ENCODE measurements at regions not wholly inside any gene's neighbourhood (a gene's known extent, or its start where the extent isn't known, plus 50 kb on each side); places are given as distances from the start of the nearest gene placed in this dataset.

DNA sequence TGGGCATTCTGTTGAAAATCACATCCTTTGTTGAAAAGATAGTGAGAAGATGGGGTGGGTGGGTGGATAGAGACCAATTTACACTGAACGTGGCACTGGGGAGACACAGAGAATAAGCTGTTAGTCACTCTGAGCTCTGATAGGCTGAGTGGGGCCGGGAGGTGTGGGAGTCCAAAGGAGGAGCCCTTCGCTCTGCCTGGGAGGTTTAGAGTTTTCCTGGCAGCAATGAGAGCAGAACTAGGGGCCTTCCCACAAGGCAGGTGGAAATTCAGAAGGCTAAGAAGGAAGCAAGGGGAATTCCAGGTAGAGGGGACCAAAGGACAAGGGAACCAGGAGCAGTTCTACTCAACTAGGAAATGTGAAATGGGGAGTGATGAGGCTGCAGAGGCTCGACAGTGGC lies 272.7 kb downstream of the RPLP1 start:
- Histone ChIP-seq H3K27me3 (no peaks in the 10 kb centered on the region), H3K9me3 (no peaks in the 10 kb centered on the region), H3K4me3 (replicated peaks in 1 of 3) (no peak overlapping the region), H3K36me3 (no peaks in the 10 kb centered on the region), H3K27ac (no peak overlapping the region), H3K4me1 (no peaks in the 10 kb centered on the region)
- intact Hi-C loops (cut with DNase I): loop anchor here (5.0 to 10.0 kb wide), 3 partner anchors 150 to 747 kb away; partner anchors contain the start of gene TLE3
- 83 to 86% methylated on average over 4 of the region's 4 CpGs for WGBS, 2 donors
- DNase-seq: no peak
- TF ChIP-seq CTCF (IDR thresholded peaks at IDR 0.05) (no peak), POLR2A (IDR thresholded peaks at IDR 0.05) (no peak)

- WGBS, 2 donors: 88 to 100% methylated on average over 2 of the region's 2 CpGs
- DNase-seq: no peak
- H3K27ac ChIP-seq: no peak overlapping the region
- TF ChIP-seq POLR2A (IDR thresholded peaks at IDR 0.05) (no peak), CTCF (IDR thresholded peaks at IDR 0.05) (no peak)
- no peaks in the 10 kb centered on the region for H3K27me3 ChIP-seq
- no peaks in the 10 kb centered on the region for H3K9me3 ChIP-seq
- no peak overlapping the region for H3K4me3 ChIP-seq (replicated peaks in 1 of 3)
- H3K4me1 ChIP-seq: no peaks in the 10 kb centered on the region
- intact Hi-C loops (cut with DNase I): loop anchor here (5.0 to 10.0 kb wide), 3 partner anchors 151 to 746 kb away; partner anchors contain the start of gene TLE3
- no peaks in the 10 kb centered on the region for H3K36me3 ChIP-seq
Measured at GRCh38 chr15:69725957-69726356, 273.3 kb downstream of the RPLP1 start.

DNA sequence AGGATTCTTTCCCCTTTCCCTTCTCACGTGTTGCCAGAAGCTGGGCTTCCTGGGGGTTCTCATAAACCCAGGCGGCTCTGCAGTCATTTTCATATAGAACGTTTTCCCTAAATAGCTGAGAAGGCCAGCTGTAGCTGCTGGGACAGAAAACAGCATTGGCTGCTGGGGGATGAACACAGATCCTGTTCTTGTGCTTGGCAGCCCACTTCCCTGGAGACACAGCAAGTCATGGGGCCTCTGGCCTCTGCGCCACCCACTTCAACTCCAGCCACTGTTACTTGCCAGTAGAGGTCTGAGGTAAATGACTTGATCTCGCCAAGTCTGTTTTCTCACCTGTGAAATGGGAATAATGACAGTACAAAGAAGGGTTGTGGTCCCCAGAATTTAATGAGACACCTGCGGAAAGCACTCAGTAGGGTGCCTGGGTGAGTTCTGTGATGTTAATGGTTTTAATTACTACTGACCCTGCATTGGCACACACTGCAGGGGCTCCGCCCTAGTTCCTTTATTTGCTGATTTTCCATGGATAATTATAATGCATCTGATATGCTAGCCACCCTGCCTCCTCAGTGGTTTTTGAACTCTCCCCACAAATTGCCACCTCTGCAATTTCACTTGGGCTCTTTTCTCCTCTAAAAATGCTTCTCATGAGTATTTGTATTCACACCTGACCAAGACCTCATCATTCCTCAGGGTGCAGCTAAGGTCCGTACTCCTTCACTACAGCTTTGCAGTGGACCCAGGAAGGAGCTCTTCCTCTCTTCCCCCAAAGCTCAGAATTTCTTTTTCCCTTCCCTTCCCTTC lies 274.7 kb downstream of the RPLP1 start:
- TF ChIP-seq POLR2A (IDR thresholded peaks at IDR 0.05) (no peak), CTCF (IDR thresholded peaks at IDR 0.05) (no peak)
- H3K4me1 ChIP-seq: no peaks in the 10 kb centered on the region
- no peak for DNase-seq
- intact Hi-C loops (cut with DNase I): loop anchor here (5.0 to 10.0 kb wide), 3 partner anchors 153 to 745 kb away; partner anchors contain the start of gene TLE3
- H3K4me3 ChIP-seq (replicated peaks in 1 of 3): no peak overlapping the region
- WGBS, 2 donors: 87 to 89% methylated on average over 8 of the region's 8 CpGs
- H3K9me3 ChIP-seq: no peaks in the 10 kb centered on the region
- H3K27me3 ChIP-seq: no peaks in the 10 kb centered on the region
- H3K36me3 ChIP-seq: no peaks in the 10 kb centered on the region
- H3K27ac ChIP-seq: no peak overlapping the region

- WGBS, 2 donors: 55 to 64% methylated on average over 9 of the region's 9 CpGs
- Histone ChIP-seq H3K27ac (no peak overlapping the region), H3K4me1 (no peaks in the 10 kb centered on the region), H3K27me3 (no peaks in the 10 kb centered on the region), H3K4me3 (replicated peaks in 1 of 3) (no peak overlapping the region), H3K9me3 (no peaks in the 10 kb centered on the region), H3K36me3 (no peaks in the 10 kb centered on the region)
- DNase-seq: peak; percentile 35 to 54
- intact Hi-C loops (cut with DNase I): loop anchor here (5.0 to 10.0 kb wide), 3 partner anchors 154 to 743 kb away; partner anchors contain the start of gene TLE3
- TF ChIP-seq CTCF (IDR thresholded peaks at IDR 0.05) (peak; percentile 30 to 76 (median 64)), POLR2A (IDR thresholded peaks at IDR 0.05) (no peak)
Measured at GRCh38 chr15:69729167-69729748, 276.6 kb downstream of the RPLP1 start.

Data from thyroid gland (tissue), 4 donors.